Thyroid gland (tissue), 4 donors: ENCODE measurements at regions not wholly inside any gene's neighbourhood (a gene's known extent, or its start where the extent isn't known, plus 50 kb on each side); places are given as distances from the start of the nearest gene placed in this dataset.

Experiments used
- DNase-seq, 2 donors: peaks; one replicate each; pipeline ENCODE4 v3.0.0-alpha.2; 2019
- H3K27ac ChIP-seq, 3 donors: fragments of 200-600 bp; sonication (generic); 1 replicate in 2 of 3; 2 replicates in 1 of 3; pipeline ENCODE4 v1.5.1; 2016 to 2019; ENCODE audit warnings: mild to moderate bottlenecking in 1 of 3, moderate library complexity in 1 of 3
- H3K27me3 ChIP-seq: fragments of 200-600 bp; sonication (generic); one replicate; pipeline ENCODE4 v1.5.1; 2019
- H3K36me3 ChIP-seq, 2 donors: fragments of 200-600 bp; sonication (generic); one replicate each; pipeline ENCODE4 v1.5.1; 2016 to 2019
- H3K4me1 ChIP-seq, 2 donors: fragments of 200-600 bp; sonication (generic); one replicate each; pipeline ENCODE4 v1.5.1; 2017 to 2019
- H3K4me3 ChIP-seq, 3 donors: fragments of 200-600 bp; sonication (generic); replicated peaks in 1 of 3; 1 replicate in 2 of 3; 2 replicates in 1 of 3; pipeline ENCODE4 v1.5.1; 2016; ENCODE audit warnings: mild to moderate bottlenecking in 1 of 3
- H3K9me3 ChIP-seq: fragments of 200-600 bp; sonication (generic); one replicate; pipeline ENCODE4 v1.5.1; 2017
- POLR2A ChIP-seq, 2 donors: fragments of 450-650 bp; IDR thresholded peaks; one replicate each; pipeline ENCODE4 v1.6.1; 2017; ENCODE audit warnings: antibody characterized with exemption in 2 of 2, mild to moderate bottlenecking in 2 of 2, moderate library complexity in 1 of 2
- WGBS, 2 donors: methylation state at CpG; one replicate each; pipeline ENCODE4 v1.1.5; 2017; 5-methylcytosine and 5-hydroxymethylcytosine counted together
- intact Hi-C: fragments of 100-400 bp; cut with DNase I; formaldehyde crosslinking; loops from one replicate; pipeline ENCODE4 v1.15.1; 2023
- TF ChIP-seq, protein P1 (sequence below), 6 experiments: fragments of 200-600 bp in 3 of 6; fragments of 450-650 bp in 3 of 6; sonication (generic) in 3 of 6; IDR thresholded peaks; one replicate each; pipeline ENCODE4 v1.5.1; 2016 to 2019; ENCODE audit warnings: antibody characterized with exemption in 6 of 6, mild to moderate bottlenecking in 2 of 6, inconsistent platforms in 1 of 6, moderate library complexity in 1 of 6

DNA sequence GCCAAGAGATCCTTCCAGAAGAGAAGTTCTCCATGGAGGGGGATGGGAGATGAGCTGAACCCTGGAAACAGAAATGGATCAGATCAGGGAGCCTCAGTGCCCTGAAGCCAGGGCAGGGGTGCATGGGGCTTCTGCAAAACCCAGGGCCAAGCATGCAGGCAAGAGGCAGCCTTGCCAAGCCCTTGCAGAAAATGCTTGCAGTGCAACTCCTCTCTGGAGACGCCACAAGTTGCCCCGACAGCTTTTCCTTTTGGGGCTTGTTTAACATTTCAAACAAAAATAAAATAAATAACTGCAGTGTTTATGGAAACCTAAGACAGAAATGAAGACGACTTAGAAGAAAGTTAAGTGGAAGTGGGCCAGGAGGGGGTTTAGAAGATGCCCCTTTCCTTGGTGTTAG, 177.5 kb upstream of the TNP1 start:
- H3K27ac ChIP-seq = no peak overlapping the region
- WGBS, 2 donors = 62 to 81% methylated on average over 3 of the region's 3 CpGs
- no peaks in the 10 kb centered on the region for H3K36me3 ChIP-seq
- intact Hi-C loops = no loop called here
- no peak overlapping the region for H3K4me3 ChIP-seq
- TF ChIP-seq, protein P1, sequence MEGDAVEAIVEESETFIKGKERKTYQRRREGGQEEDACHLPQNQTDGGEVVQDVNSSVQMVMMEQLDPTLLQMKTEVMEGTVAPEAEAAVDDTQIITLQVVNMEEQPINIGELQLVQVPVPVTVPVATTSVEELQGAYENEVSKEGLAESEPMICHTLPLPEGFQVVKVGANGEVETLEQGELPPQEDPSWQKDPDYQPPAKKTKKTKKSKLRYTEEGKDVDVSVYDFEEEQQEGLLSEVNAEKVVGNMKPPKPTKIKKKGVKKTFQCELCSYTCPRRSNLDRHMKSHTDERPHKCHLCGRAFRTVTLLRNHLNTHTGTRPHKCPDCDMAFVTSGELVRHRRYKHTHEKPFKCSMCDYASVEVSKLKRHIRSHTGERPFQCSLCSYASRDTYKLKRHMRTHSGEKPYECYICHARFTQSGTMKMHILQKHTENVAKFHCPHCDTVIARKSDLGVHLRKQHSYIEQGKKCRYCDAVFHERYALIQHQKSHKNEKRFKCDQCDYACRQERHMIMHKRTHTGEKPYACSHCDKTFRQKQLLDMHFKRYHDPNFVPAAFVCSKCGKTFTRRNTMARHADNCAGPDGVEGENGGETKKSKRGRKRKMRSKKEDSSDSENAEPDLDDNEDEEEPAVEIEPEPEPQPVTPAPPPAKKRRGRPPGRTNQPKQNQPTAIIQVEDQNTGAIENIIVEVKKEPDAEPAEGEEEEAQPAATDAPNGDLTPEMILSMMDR (IDR thresholded peaks at IDR 0.05) = no peak
- TF ChIP-seq POLR2A (IDR thresholded peaks at IDR 0.05) = no peak
- H3K4me1 ChIP-seq = no peaks in the 10 kb centered on the region
- H3K27me3 ChIP-seq = no peaks in the 10 kb centered on the region
- H3K9me3 ChIP-seq = no peaks in the 10 kb centered on the region
- no peak for DNase-seq

DNA sequence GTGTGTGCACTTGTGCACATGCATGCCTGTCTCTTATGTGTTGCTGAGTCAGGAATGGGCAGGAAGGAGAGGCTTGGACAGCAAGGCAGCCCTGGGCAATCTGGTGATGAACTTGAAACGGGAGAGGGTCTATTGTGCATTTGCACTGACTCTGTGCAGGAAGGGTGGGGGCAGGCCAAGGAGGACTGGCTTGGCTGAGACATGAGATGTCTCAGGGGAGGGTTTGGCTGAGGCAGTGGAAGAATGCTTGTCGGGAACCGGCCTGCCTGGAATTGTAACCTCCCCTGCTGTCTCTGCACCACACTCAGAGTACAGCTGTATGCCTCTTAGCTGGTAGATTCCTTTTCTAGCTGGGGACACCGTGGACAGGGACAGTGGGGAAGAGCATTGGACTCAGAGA, 176.1 kb upstream of the TNP1 start:
- Histone ChIP-seq H3K27me3 (no peaks in the 10 kb centered on the region), H3K36me3 (no peaks in the 10 kb centered on the region), H3K9me3 (no peaks in the 10 kb centered on the region), H3K27ac (no peak overlapping the region), H3K4me3 (no peak overlapping the region), H3K4me1 (no peaks in the 10 kb centered on the region)
- no peak for DNase-seq
- intact Hi-C loops = no loop called here
- 28 to 52% methylated on average over 4 of the region's 4 CpGs for WGBS, 2 donors
- no peak for TF ChIP-seq POLR2A (IDR thresholded peaks at IDR 0.05)
- TF ChIP-seq, protein P1 (IDR thresholded peaks at IDR 0.05) = no peak

DNA sequence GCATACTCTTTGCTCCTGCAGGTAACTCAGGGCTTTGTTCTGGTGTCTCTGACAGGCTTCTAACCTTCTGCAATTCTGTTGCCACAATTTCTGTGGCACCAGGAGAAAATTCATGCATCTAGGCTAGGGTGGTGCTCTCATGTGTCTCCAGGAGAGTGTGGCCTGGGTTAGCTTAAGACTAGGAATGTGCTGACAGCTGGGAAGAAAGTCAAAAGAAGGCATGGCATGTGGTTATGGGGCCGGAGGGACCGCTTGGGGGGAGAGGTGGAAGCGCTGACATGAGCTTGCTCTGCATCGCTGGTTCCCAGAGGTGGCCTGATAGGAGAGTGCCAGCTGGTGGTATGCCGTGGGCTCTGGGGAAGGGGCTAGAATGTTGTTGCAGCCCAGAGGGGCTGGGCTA, 173.3 kb upstream of the TNP1 start:
- intact Hi-C loops = no loop called here
- Histone ChIP-seq H3K27ac (no peak overlapping the region), H3K27me3 (no peaks in the 10 kb centered on the region), H3K4me3 (no peak overlapping the region), H3K4me1 (no peaks in the 10 kb centered on the region), H3K9me3 (no peaks in the 10 kb centered on the region), H3K36me3 (no peaks in the 10 kb centered on the region)
- DNase-seq = no peak
- 58 to 77% methylated on average over 5 of the region's 5 CpGs for WGBS, 2 donors
- TF ChIP-seq POLR2A (IDR thresholded peaks at IDR 0.05) = no peak
- TF ChIP-seq, protein P1 (IDR thresholded peaks at IDR 0.05) = no peak

DNA sequence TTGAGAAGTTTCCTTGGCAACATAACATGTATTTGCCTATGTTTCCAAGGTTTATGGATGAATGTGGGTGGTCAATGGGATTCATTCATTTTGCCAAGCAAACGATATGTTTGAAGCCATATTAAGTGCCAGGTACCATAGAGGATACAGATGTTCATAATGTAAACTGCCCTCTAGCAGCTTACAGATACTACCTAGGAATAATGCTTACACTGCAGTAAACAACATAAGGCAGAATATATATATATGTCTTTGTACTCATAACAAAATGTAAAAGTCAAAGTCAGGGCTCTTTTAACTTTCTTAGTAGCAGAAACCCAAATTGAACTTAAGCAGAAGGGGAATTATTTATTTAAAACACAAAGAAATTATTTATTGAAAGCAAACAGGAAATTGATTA, 171.6 kb upstream of the TNP1 start:
- WGBS, 2 donors = 82 to 86% methylated on average over 1 of the region's 1 CpG
- no peak overlapping the region for H3K27ac ChIP-seq
- H3K27me3 ChIP-seq = no peaks in the 10 kb centered on the region
- H3K4me1 ChIP-seq = no peaks in the 10 kb centered on the region
- no peaks in the 10 kb centered on the region for H3K9me3 ChIP-seq
- intact Hi-C loops = no loop called here
- DNase-seq = no peak
- no peaks in the 10 kb centered on the region for H3K36me3 ChIP-seq
- no peak overlapping the region for H3K4me3 ChIP-seq
- TF ChIP-seq POLR2A (IDR thresholded peaks at IDR 0.05) = no peak
- TF ChIP-seq, protein P1 (IDR thresholded peaks at IDR 0.05) = no peak

DNA sequence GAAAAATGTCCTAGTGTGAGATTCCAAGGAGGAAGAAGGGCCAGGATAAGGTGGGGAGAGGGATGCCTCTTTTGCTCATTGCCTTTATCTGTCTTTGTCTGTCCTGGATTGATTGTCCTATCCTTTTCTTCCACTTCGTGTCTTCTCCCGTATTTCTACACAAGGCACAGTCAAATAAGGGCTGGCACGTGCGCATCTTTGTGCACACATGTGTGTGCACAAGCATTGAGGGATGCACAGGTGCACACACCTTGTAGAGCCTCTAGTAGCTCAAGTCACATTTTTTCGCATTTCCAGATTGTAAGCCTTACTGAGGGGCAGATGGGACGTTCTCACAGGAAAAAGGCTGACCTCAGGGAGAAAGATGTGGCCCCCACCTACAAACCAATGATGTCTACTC, 170.2 kb upstream of the TNP1 start:
- Histone ChIP-seq H3K4me1 (no peaks in the 10 kb centered on the region), H3K27me3 (no peaks in the 10 kb centered on the region), H3K9me3 (no peaks in the 10 kb centered on the region), H3K4me3 (no peak overlapping the region), H3K27ac (no peak overlapping the region), H3K36me3 (no peaks in the 10 kb centered on the region)
- WGBS, 2 donors = 94 to 96% methylated on average over 6 of the region's 6 CpGs
- TF ChIP-seq POLR2A (IDR thresholded peaks at IDR 0.05) = no peak
- TF ChIP-seq, protein P1 (IDR thresholded peaks at IDR 0.05) = no peak
- no peak for DNase-seq
- intact Hi-C loops = no loop called here
